ENCODE measurements at regions not wholly inside any gene's neighbourhood (a gene's known extent, or its start where the extent isn't known, plus 50 kb on each side); places are given as distances from the start of the nearest gene placed in this dataset.

DNA sequence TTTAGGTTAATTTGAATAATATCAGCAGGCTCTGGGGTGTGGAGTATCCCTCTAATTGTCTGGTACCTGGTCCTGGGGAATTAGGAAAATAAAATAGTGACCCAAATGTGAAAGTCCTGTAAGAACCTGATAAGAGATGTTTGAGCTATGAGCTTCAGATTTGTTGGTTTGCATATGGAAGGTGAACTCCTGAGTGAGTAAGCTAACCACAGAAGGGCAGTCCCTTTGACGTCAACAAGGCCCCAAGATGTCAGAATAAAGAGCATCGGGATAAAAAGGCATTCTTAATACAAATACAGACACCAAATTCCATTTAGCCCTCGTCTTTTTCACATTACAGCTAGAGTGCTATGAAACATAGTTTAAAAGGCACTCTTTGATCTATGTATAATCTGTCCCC, 1366.3 kb upstream of the TMEFF2 start:
- Mint-ChIP-seq H3K4me3 (no peak overlapping the region), H3K9me3 (peaks cover 0 to 5% (median 0%) of the 10 kb centered on the region in 7 donors), H3K4me1 (no peaks in the 10 kb centered on the region), H3K27ac (no peak overlapping the region), H3K27me3 (ENCODE audit: low read depth in 3 of 3) (peaks cover 0 to 1% (median 0%) of the 10 kb centered on the region in 3 donors), H3K36me3 (no peaks in the 10 kb centered on the region)
- Histone ChIP-seq H3K4me2 (replicated peaks; ENCODE audit: extremely low read depth, low read length, poor library complexity, severe bottlenecking) (no peak overlapping the region), H3K9ac (ENCODE audit: insufficient read depth, low read length, poor library complexity, severe bottlenecking) (no peak overlapping the region), H3K27me3 (ENCODE audit: control insufficient read depth in 2 of 2, insufficient read depth in 2 of 2, low read length in 2 of 2) (no peaks in the 10 kb centered on the region), H3K36me3 (replicated peaks in 1 of 2; ENCODE audit: control insufficient read depth in 1 of 2, insufficient read depth in 2 of 2, low read length in 2 of 2) (no peaks in the 10 kb centered on the region), H3K4me1 (ENCODE audit: control insufficient read depth in 1 of 2, insufficient read depth in 2 of 2, low read length in 2 of 2) (no peaks in the 10 kb centered on the region), H4K20me1 (ENCODE audit: insufficient read depth, low read length) (no peaks in the 10 kb centered on the region), H3K27ac (ENCODE audit: low read depth in 1 of 2, low read length in 2 of 2) (no peak overlapping the region), H3K79me2 (ENCODE audit: insufficient read depth, low read length) (no peaks in the 10 kb centered on the region), H3K9me3 (replicated peaks in 1 of 2; ENCODE audit: control insufficient read depth in 1 of 2, insufficient read depth in 1 of 2, low read length in 2 of 2) (no peaks in the 10 kb centered on the region), H2AFZ (ENCODE audit: insufficient read depth, low read depth, low read length, poor library complexity, severe bottlenecking) (no peak overlapping the region), H3K4me3 (replicated peaks in 1 of 3; ENCODE audit: low read depth in 2 of 3, low read length in 3 of 3) (no peak overlapping the region)
- intact Hi-C loops (cut with micrococcal nuclease): no loop called here
- DNase-seq: no peak
- TF ChIP-seq, protein P1, sequence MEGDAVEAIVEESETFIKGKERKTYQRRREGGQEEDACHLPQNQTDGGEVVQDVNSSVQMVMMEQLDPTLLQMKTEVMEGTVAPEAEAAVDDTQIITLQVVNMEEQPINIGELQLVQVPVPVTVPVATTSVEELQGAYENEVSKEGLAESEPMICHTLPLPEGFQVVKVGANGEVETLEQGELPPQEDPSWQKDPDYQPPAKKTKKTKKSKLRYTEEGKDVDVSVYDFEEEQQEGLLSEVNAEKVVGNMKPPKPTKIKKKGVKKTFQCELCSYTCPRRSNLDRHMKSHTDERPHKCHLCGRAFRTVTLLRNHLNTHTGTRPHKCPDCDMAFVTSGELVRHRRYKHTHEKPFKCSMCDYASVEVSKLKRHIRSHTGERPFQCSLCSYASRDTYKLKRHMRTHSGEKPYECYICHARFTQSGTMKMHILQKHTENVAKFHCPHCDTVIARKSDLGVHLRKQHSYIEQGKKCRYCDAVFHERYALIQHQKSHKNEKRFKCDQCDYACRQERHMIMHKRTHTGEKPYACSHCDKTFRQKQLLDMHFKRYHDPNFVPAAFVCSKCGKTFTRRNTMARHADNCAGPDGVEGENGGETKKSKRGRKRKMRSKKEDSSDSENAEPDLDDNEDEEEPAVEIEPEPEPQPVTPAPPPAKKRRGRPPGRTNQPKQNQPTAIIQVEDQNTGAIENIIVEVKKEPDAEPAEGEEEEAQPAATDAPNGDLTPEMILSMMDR (IDR thresholded peaks at IDR 0.05): no peak
- WGBS (ENCODE audit: insufficient coverage): 93% methylated on average over 3 of the region's 3 CpGs

DNA sequence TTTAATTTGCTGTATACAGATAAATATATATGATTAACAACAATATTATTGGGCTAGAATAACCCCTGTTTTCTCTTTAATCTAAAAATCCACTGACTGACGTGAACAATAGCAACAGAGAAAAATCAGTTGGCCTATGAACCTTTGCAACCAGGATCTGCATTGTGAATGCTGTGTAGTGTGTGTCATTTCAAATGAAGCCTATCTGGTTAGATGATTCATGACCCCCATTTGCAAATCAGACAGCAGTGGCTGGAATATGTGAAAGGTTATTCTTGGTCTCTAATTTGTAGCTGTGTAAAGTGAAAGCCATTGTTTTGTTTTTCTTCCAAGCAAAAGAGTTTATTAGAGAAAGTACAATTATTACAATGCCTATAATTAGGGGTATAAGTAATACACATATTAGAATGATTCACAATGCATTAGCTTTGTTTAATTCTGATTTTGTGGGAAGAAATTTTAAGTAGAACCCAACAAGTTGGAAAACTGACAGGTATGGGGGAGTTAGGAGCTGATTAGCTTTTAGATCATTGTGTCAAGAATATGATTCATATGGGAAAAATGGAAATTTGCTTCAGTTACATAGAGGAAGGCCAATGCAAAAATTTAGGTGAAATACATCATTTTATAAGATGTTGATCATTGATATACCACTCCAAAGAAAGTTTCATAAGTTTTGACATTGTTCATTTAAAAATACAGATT, 1362.2 kb upstream of the TMEFF2 start:
- Mint-ChIP-seq H3K9me3 (peaks cover 0 to 3% (median 0%) of the 10 kb centered on the region in 7 donors), H3K27ac (no peak overlapping the region), H3K4me1 (no peaks in the 10 kb centered on the region), H3K36me3 (no peaks in the 10 kb centered on the region), H3K4me3 (no peak overlapping the region), H3K27me3 (ENCODE audit: low read depth in 3 of 3) (peaks cover 0 to 1% (median 0%) of the 10 kb centered on the region in 3 donors)
- no peaks in the 10 kb centered on the region for H3K4me1 ChIP-seq (ENCODE audit: control insufficient read depth in 1 of 2, insufficient read depth in 2 of 2, low read length in 2 of 2)
- no peak overlapping the region for H3K9ac ChIP-seq (ENCODE audit: insufficient read depth, low read length, poor library complexity, severe bottlenecking)
- no peaks in the 10 kb centered on the region for H3K9me3 ChIP-seq (replicated peaks in 1 of 2; ENCODE audit: control insufficient read depth in 1 of 2, insufficient read depth in 1 of 2, low read length in 2 of 2)
- no peak overlapping the region for H3K4me2 ChIP-seq (replicated peaks; ENCODE audit: extremely low read depth, low read length, poor library complexity, severe bottlenecking)
- H3K4me3 ChIP-seq (replicated peaks in 1 of 3; ENCODE audit: low read depth in 2 of 3, low read length in 3 of 3): no peak overlapping the region
- DNase-seq: no peak
- no peaks in the 10 kb centered on the region for H3K79me2 ChIP-seq (ENCODE audit: insufficient read depth, low read length)
- no peaks in the 10 kb centered on the region for H4K20me1 ChIP-seq (ENCODE audit: insufficient read depth, low read length)
- no peaks in the 10 kb centered on the region for H3K36me3 ChIP-seq (replicated peaks in 1 of 2; ENCODE audit: control insufficient read depth in 1 of 2, insufficient read depth in 2 of 2, low read length in 2 of 2)
- intact Hi-C loops (cut with micrococcal nuclease): no loop called here
- no peak overlapping the region for H2AFZ ChIP-seq (ENCODE audit: insufficient read depth, low read depth, low read length, poor library complexity, severe bottlenecking)
- no peak overlapping the region for H3K27ac ChIP-seq (ENCODE audit: low read depth in 1 of 2, low read length in 2 of 2)
- TF ChIP-seq, protein P1 (IDR thresholded peaks at IDR 0.05): no peak
- WGBS (ENCODE audit: insufficient coverage): no CpG with 5 or more reads among the region's 1 CpG
- no peaks in the 10 kb centered on the region for H3K27me3 ChIP-seq (ENCODE audit: control insufficient read depth in 2 of 2, insufficient read depth in 2 of 2, low read length in 2 of 2)

Data from CD14-positive monocyte (primary cell).